GM23338 (cell line): ENCODE measurements at regions not wholly inside any gene's neighbourhood (a gene's known extent, or its start where the extent isn't known, plus 50 kb on each side); places are given as distances from the start of the nearest gene placed in this dataset.

Experiments used
- ATAC-seq: fragments of 200-7000 bp; cut with Tn5 transposase; 3 replicates; pipeline ENCODE4 v1.9.1; 2020
- DNase-seq: peaks from one replicate; pipeline ENCODE4 v3.0.0-alpha.2; 2015; ENCODE audit warnings: low spot score
- H2AFZ ChIP-seq: fragments of 200-600 bp; sonication (generic); 2 replicates; pipeline ENCODE4 v1.8.0; 2016; ENCODE audit warnings: antibody characterized with exemption, mild to moderate bottlenecking, moderate library complexity
- H3F3A ChIP-seq: fragments of 200-600 bp; sonication (generic); replicated peaks from 2 replicates; pipeline ENCODE4 v1.8.0; 2017; ENCODE audit warnings: antibody characterized with exemption, mixed run types, low read depth
- H3K27ac ChIP-seq: fragments of 200-600 bp; sonication (generic); 2 replicates; pipeline ENCODE4 v1.6.1; 2016; ENCODE audit warnings: low read depth
- H3K27me3 ChIP-seq: fragments of 200-600 bp; sonication (generic); 2 replicates; pipeline ENCODE4 v1.8.0; 2016; ENCODE audit warnings: mild to moderate bottlenecking, mixed run types, moderate library complexity; ENCODE audit not compliant: insufficient read depth
- H3K36me3 ChIP-seq: fragments of 200-600 bp; sonication (generic); 2 replicates; pipeline ENCODE4 v1.8.0; 2016; ENCODE audit warnings: mild to moderate bottlenecking; ENCODE audit not compliant: insufficient read depth
- H3K4me1 ChIP-seq: fragments of 200-600 bp; sonication (generic); 2 replicates; pipeline ENCODE4 v1.8.0; 2016; ENCODE audit warnings: mild to moderate bottlenecking, moderate library complexity; ENCODE audit not compliant: insufficient read depth
- H3K4me2 ChIP-seq: fragments of 200-600 bp; sonication (generic); 2 replicates; pipeline ENCODE4 v1.7.1; 2017; ENCODE audit warnings: mixed run types
- H3K4me3 ChIP-seq: fragments of 200-600 bp; sonication (generic); 2 replicates; pipeline ENCODE4 v1.6.1; 2016; ENCODE audit warnings: mixed run types
- H3K79me2 ChIP-seq: fragments of 200-600 bp; sonication (generic); replicated peaks from 2 replicates; pipeline ENCODE4 v1.8.0; 2017; ENCODE audit warnings: mild to moderate bottlenecking; ENCODE audit not compliant: insufficient read depth
- H3K9me2 ChIP-seq: fragments of 200-600 bp; sonication (generic); 2 replicates; pipeline ENCODE4 v1.8.0; 2017; ENCODE audit not compliant: insufficient read depth
- H4K20me1 ChIP-seq: fragments of 200-600 bp; sonication (generic); replicated peaks from 2 replicates; pipeline ENCODE4 v1.8.0; 2017; ENCODE audit warnings: mild to moderate bottlenecking; ENCODE audit not compliant: insufficient read depth
- H3K27ac Mint-ChIP-seq: 2 replicates; pipeline ENCODE4 v1.8.0; 2020; ENCODE audit warnings: inconsistent platforms, mild to moderate bottlenecking, moderate library complexity, mixed read lengths
- H3K27me3 Mint-ChIP-seq: 3 replicates; pipeline ENCODE4 v1.8.0; 2022; ENCODE audit warnings: low read depth, mild to moderate bottlenecking, moderate library complexity, mixed read lengths, inconsistent platforms; ENCODE audit not compliant: insufficient read depth, poor library complexity
- H3K36me3 Mint-ChIP-seq: 3 replicates; pipeline ENCODE4 v1.8.0; 2021; ENCODE audit warnings: low read depth, mild to moderate bottlenecking, inconsistent platforms, moderate library complexity, mixed read lengths
- H3K4me1 Mint-ChIP-seq: 3 replicates; pipeline ENCODE4 v1.8.0; 2020; ENCODE audit warnings: mild to moderate bottlenecking, inconsistent platforms, mixed read lengths
- H3K4me3 Mint-ChIP-seq: 3 replicates; pipeline ENCODE4 v1.8.0; 2021; ENCODE audit warnings: moderate library complexity, mild to moderate bottlenecking, inconsistent platforms, mixed read lengths
- H3K9me3 Mint-ChIP-seq: 3 replicates; pipeline ENCODE4 v1.8.0; 2020; ENCODE audit warnings: moderate library complexity, mild to moderate bottlenecking, inconsistent platforms, mixed read lengths
- CREB1 ChIP-seq: fragments of 250-450 bp; sonication (Bioruptor Pico); IDR thresholded peaks from 2 replicates; pipeline ENCODE4 v1.5.0; 2020; ENCODE audit warnings: low read depth, mild to moderate bottlenecking, moderate library complexity
- EZH2 ChIP-seq: fragments of 200-600 bp; sonication (generic); IDR thresholded peaks from one replicate; pipeline ENCODE4 v1.8.0; 2017; ENCODE audit warnings: antibody characterized with exemption, mild to moderate bottlenecking, low read depth; ENCODE audit not compliant: unreplicated experiment
- EZH2phosphoT487 ChIP-seq: fragments of 200-600 bp; sonication (generic); IDR thresholded peaks from one replicate; pipeline ENCODE4 v1.8.1; 2018; ENCODE audit warnings: antibody characterized with exemption; ENCODE audit not compliant: unreplicated experiment
- JUNB ChIP-seq: IDR thresholded peaks from one replicate; pipeline ENCODE4 v1.6.1; 2016; ENCODE audit warnings: antibody characterized with exemption; ENCODE audit not compliant: unreplicated experiment
- NANOG ChIP-seq: IDR thresholded peaks from 2 replicates; pipeline ENCODE4 v1.6.1; 2016; ENCODE audit warnings: antibody characterized with exemption, borderline replicate concordance
- POLR2AphosphoS5 ChIP-seq: IDR thresholded peaks from 2 replicates; pipeline ENCODE4 v1.6.1; 2016; ENCODE audit warnings: antibody characterized with exemption, low read depth
- STAT1 ChIP-seq: IDR thresholded peaks from one replicate; pipeline ENCODE4 v1.6.1; 2016; ENCODE audit warnings: antibody characterized with exemption; ENCODE audit not compliant: unreplicated experiment
- ZNF331 ChIP-seq: fragments of 250-450 bp; sonication (Bioruptor Pico); IDR thresholded peaks from 2 replicates; pipeline ENCODE4 v1.5.0; 2020; ENCODE audit warnings: low read depth, mild to moderate bottlenecking, moderate library complexity
- TF ChIP-seq, protein P1 (sequence below): IDR thresholded peaks from one replicate; pipeline ENCODE4 v1.6.1; 2018; ENCODE audit warnings: antibody characterized with exemption; ENCODE audit not compliant: unreplicated experiment

DNA sequence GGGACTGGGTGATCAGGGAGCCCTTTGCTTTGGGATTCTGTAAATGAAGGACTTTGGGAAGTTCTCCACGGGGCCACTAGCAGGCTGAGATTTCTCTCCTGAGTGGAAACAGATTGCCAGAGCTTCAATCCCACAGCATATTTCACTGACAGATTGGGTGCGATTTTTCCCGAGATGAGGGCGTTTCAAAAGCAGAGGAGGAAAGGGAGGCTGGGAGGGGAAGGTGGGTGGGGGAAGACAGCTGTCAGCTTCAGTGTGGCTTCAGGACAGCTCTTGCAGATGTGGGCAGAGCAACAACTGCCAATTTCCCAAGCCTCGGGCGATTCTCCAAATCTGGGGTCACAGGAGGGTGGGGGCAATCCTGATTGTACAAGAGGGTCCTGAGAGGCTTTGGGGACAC is 258.5 kb upstream of the ADRA1B start:
- Histone ChIP-seq H3K27me3 (no peaks in the 10 kb centered on the region), H4K20me1 (no peaks in the 10 kb centered on the region), H3K36me3 (no peaks in the 10 kb centered on the region), H3K4me1 (peaks cover 11% of the 10 kb centered on the region), H3K27ac (no peak overlapping the region), H3F3A (no peaks in the 10 kb centered on the region), H3K79me2 (no peaks in the 10 kb centered on the region), H3K4me3 (no peak overlapping the region), H3K4me2 (no peak overlapping the region), H3K9me2 (peaks cover 3% of the 10 kb centered on the region; the same call in 1 of the 2 replicates), H2AFZ (no peak overlapping the region)
- Mint-ChIP-seq H3K27me3 (peaks cover 4% of the 10 kb centered on the region), H3K27ac (0 out of 2 replicates have a peak overlapping the region, but pooled peaks have one; percentile 5), H3K36me3 (no peaks in the 10 kb centered on the region), H3K4me1 (peaks cover 9% of the 10 kb centered on the region), H3K9me3 (no peaks in the 10 kb centered on the region), H3K4me3 (no peak overlapping the region)
- no peak for DNase-seq
- TF ChIP-seq JUNB (no peak), CREB1 (CRISPR knock-in tag) (no peak), EZH2 (no peak)
- no peak for ATAC-seq

DNA sequence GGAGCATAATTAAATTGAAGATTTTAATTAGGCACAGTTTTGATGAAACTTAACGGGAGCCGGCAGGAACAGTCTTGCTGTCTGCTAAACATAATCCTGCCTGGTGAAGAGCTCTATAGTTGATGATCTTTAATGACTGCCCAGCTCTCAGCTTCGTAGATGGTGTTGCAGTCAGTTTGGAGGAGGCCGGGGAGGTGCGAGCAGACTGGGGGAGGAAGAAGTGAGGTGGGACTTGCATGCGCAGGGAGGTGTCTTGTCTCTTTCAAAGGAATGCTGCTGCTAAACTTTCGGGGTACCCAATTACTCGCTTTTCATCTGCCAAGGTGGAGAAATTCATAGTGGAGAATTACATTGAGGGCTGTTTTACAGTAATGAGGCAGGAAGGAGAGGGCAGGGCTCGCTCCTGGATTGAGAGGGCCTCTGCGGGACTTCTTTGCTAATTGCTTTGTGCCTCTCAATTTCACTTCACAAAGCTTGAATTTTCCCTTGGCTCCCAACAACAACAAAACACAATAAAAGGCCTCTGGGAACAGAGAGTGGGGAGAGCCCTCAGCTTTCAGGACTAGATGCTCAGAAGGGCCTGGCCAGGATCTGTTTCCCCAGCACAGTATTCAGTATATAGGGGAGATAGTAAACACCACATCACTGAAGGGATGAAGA is 257.9 kb upstream of the ADRA1B start:
- Histone ChIP-seq H3K4me1 (peaks cover 11% of the 10 kb centered on the region), H3K27ac (no peak overlapping the region), H2AFZ (no peak overlapping the region; the same call in 1 of the 2 replicates), H3K36me3 (no peaks in the 10 kb centered on the region), H3K4me2 (no peak overlapping the region), H3K4me3 (no peak overlapping the region), H3K79me2 (no peaks in the 10 kb centered on the region), H4K20me1 (no peaks in the 10 kb centered on the region), H3F3A (no peaks in the 10 kb centered on the region), H3K9me2 (peaks cover 3% of the 10 kb centered on the region; the same call in 1 of the 2 replicates), H3K27me3 (no peaks in the 10 kb centered on the region)
- no peak for ATAC-seq
- DNase-seq, result no peak
- Mint-ChIP-seq H3K4me3 (no peak overlapping the region), H3K27me3 (peaks cover 4% of the 10 kb centered on the region), H3K27ac (no peak overlapping the region; the same call in 1 of the 2 replicates), H3K4me1 (peaks cover 9% of the 10 kb centered on the region), H3K9me3 (no peaks in the 10 kb centered on the region), H3K36me3 (no peaks in the 10 kb centered on the region)
- TF ChIP-seq NANOG (no peak), EZH2phosphoT487 (no peak), JUNB (no peak)

DNA sequence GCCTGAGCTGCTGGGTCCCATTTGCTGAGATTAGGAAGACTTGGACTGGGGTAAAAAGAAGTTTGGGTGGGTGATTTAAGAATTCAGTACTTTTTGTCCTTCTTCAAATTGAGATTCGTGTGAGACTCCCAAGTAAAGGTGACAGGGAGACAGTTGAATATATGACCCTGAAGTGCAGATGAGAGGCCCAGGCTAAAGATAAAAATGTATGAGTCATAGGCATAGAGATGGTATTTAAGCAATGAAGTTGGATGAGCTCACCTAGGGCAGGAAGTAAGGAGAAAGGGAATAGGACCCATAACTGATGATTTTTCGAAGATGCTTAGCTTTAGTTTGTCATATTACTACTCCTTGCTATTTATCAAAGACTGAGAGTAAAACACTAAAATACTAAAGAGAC is 255.9 kb upstream of the ADRA1B start:
- Mint-ChIP-seq H3K27ac (no peak overlapping the region), H3K9me3 (no peaks in the 10 kb centered on the region), H3K36me3 (no peaks in the 10 kb centered on the region), H3K4me1 (peaks cover 9% of the 10 kb centered on the region), H3K4me3 (no peak overlapping the region), H3K27me3 (peaks cover 2% of the 10 kb centered on the region)
- no peaks in the 10 kb centered on the region for H3K36me3 ChIP-seq
- DNase-seq, result no peak
- H3K79me2 ChIP-seq, result no peaks in the 10 kb centered on the region
- H3K27me3 ChIP-seq, result no peaks in the 10 kb centered on the region
- no peaks in the 10 kb centered on the region for H4K20me1 ChIP-seq
- H2AFZ ChIP-seq, result no peak overlapping the region
- ATAC-seq, result no peak
- no peaks in the 10 kb centered on the region for H3F3A ChIP-seq
- H3K4me2 ChIP-seq, result no peak overlapping the region
- H3K9me2 ChIP-seq, result peaks cover 3% of the 10 kb centered on the region; the same call in 1 of the 2 replicates
- no peak overlapping the region for H3K4me3 ChIP-seq
- H3K4me1 ChIP-seq, result peaks cover 7% of the 10 kb centered on the region
- no peak overlapping the region for H3K27ac ChIP-seq
- TF ChIP-seq STAT1 (no peak), NANOG (no peak), ZNF331 (no peak), POLR2AphosphoS5 (no peak), JUNB (no peak)
- TF ChIP-seq, protein P1, sequence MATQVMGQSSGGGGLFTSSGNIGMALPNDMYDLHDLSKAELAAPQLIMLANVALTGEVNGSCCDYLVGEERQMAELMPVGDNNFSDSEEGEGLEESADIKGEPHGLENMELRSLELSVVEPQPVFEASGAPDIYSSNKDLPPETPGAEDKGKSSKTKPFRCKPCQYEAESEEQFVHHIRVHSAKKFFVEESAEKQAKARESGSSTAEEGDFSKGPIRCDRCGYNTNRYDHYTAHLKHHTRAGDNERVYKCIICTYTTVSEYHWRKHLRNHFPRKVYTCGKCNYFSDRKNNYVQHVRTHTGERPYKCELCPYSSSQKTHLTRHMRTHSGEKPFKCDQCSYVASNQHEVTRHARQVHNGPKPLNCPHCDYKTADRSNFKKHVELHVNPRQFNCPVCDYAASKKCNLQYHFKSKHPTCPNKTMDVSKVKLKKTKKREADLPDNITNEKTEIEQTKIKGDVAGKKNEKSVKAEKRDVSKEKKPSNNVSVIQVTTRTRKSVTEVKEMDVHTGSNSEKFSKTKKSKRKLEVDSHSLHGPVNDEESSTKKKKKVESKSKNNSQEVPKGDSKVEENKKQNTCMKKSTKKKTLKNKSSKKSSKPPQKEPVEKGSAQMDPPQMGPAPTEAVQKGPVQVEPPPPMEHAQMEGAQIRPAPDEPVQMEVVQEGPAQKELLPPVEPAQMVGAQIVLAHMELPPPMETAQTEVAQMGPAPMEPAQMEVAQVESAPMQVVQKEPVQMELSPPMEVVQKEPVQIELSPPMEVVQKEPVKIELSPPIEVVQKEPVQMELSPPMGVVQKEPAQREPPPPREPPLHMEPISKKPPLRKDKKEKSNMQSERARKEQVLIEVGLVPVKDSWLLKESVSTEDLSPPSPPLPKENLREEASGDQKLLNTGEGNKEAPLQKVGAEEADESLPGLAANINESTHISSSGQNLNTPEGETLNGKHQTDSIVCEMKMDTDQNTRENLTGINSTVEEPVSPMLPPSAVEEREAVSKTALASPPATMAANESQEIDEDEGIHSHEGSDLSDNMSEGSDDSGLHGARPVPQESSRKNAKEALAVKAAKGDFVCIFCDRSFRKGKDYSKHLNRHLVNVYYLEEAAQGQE, result no peak
